OCI-LY1 (cell line): ENCODE measurements at regions not wholly inside any gene's neighbourhood (a gene's known extent, or its start where the extent isn't known, plus 50 kb on each side); places are given as distances from the start of the nearest gene placed in this dataset.

Experiments
- EZH2 ChIP-seq: fragments of 200-600 bp; sonication (generic), shearing (Covaris generic); IDR thresholded peaks from 2 replicates; pipeline ENCODE4 v1.8.0; 2017; ENCODE audit warnings: borderline replicate concordance, mixed run types, mild to moderate bottlenecking, antibody characterized with exemption, low read length, moderate library complexity, mixed read lengths
- TF ChIP-seq, protein P1 (sequence below): fragments of 200-600 bp; sonication (generic), shearing (Covaris generic); IDR thresholded peaks from 2 replicates; pipeline ENCODE4 v1.5.1; 2017; ENCODE audit warnings: mild to moderate bottlenecking, antibody characterized with exemption, low read length, moderate library complexity, mixed read lengths

DNA sequence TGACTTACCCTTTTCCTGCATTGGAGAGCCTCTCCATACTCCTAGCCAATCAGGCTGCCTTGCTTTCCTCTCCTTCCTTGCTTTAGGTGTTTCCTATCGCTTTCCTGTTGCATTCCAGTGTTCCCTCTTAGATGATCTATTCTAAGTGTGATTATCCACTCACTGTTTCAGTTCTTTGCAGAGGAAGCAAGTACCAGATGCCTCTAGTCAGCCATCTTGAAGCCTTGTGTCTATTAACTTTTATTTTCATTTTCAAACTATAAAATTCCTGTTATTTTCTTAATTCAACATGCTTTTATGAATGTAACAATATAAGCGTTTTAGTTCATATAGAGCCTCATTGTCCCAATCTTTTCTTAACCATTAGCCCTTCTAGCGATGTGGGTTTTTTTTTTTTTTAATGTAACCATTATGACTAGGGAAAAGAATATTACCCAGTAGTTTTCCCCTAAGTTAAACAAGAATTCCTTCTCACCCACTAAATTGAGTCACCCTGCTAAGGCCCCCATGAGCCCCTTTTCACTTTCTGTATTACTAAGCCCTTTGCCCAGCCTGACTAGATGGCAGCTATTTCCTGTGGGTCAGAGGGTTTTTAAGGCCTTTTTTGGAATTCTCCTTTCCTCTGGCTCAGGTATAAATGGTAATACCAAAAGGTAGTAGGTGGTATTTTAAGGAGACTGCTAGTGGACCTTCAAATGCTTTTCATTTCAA is 229.4 kb upstream of the CTNNB1 start:
- TF ChIP-seq, protein P1, sequence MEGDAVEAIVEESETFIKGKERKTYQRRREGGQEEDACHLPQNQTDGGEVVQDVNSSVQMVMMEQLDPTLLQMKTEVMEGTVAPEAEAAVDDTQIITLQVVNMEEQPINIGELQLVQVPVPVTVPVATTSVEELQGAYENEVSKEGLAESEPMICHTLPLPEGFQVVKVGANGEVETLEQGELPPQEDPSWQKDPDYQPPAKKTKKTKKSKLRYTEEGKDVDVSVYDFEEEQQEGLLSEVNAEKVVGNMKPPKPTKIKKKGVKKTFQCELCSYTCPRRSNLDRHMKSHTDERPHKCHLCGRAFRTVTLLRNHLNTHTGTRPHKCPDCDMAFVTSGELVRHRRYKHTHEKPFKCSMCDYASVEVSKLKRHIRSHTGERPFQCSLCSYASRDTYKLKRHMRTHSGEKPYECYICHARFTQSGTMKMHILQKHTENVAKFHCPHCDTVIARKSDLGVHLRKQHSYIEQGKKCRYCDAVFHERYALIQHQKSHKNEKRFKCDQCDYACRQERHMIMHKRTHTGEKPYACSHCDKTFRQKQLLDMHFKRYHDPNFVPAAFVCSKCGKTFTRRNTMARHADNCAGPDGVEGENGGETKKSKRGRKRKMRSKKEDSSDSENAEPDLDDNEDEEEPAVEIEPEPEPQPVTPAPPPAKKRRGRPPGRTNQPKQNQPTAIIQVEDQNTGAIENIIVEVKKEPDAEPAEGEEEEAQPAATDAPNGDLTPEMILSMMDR, result no peak
- no peak for TF ChIP-seq EZH2
